T47D (cell line): ENCODE measurements at regions not wholly inside any gene's neighbourhood (a gene's known extent, or its start where the extent isn't known, plus 50 kb on each side); places are given as distances from the start of the nearest gene placed in this dataset.
"Not testable (repeated sequence)": the region's sequence is repeated elsewhere in the genome, so short reads cannot be mapped to it uniquely, and the experiment has no call there.

ENCODE experiments used
- DNase-seq, 2 experiments: peaks; one replicate each; pipeline versions ENCODE4 v3.0.0 to v3.0.0-alpha.2; 2011 to 2012; ENCODE audit warnings: low read depth in 1 of 2, low spot score in 1 of 2
- JUND ChIP-seq: IDR thresholded peaks from 2 replicates; pipeline ENCODE4 v1.6.1; 2012; ENCODE audit warnings: low read depth
- in situ Hi-C: cut with HindIII; loops from 2 replicates; pipeline ENCODE4 v1.10.0; 2016; ENCODE audit warnings: low sequenced_read_pairs, low pct_unique_long_range_greater_than_20kb

DNA sequence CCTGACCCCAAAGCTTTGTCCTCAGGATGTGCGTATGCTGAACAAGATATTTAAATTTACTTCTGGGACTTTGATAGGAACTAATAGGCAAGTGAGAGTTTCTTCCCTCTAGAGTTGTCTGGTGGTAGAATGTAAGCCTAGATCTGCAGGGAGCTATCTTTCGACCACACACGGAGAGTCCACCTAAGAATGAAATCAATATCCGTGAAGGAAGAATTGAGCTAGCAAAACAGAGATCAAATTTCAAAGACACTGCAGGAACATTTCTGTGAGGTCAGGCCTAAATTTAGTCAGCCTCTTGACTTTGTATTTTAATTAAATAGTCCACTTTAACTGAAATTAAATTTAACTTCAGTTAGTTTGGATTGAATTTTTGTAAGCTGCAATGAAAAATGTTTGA is 871.3 kb downstream of the RAB28 start:
- in situ Hi-C loops = no loop called here
- no peak for TF ChIP-seq JUND
- no peak for DNase-seq

DNA sequence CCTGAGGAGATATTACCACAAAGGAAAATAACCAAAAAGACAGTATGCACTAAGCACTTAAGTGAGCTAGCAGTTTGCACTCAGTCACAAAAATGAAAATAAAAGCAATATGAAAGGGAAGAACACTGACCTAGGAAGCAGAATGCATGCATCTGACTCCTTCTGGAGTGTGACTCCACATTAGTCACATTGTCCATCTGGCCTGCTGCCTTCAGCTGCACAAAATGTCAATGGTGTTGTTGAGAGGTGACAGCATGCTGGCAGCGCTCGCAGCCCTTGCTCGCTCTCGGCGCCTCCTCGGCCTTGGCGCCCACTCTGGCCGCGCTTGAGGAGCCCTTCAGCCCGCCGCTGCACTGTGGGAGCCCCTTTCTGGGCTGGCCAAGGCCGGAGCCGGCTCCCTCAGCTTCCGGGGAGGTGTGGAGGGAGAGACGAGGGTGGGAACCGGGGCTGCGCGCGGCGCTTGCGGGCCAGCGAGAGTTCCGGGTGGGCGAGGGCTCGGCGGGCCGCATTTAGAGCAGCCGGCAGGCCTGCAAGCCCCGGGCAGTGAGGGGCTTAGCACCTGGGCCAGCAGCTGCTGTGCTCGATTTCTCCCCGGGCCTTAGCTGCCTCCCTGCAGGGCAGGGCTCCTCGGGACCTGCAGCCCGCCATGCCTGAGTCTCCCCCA is 874.8 kb downstream of the RAB28 start:
- peak in 1 of 2 experiments; percentile 1 for DNase-seq
- in situ Hi-C loops = not testable (repeated sequence)

DNA sequence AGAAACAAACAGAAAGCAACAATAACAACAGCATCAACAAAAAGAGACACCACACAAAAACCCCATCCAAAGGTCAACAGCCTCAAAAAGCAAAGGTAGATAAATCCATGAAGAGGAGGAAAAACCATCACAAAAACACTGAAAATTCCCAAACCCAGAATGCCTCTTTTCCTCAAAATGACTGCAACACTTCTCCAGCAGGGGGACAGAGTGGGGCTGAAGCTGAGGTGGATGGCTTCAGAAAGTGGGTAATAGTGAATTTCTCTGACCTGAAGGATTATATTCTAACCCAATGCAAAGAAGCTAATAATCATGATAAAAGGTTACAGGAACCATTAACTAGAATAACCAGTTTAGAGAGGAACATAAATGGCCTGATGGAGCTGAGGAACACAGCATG is 888.2 kb downstream of the RAB28 start:
- TF ChIP-seq JUND = no peak
- no peak for DNase-seq
- in situ Hi-C loops = no loop called here

DNA sequence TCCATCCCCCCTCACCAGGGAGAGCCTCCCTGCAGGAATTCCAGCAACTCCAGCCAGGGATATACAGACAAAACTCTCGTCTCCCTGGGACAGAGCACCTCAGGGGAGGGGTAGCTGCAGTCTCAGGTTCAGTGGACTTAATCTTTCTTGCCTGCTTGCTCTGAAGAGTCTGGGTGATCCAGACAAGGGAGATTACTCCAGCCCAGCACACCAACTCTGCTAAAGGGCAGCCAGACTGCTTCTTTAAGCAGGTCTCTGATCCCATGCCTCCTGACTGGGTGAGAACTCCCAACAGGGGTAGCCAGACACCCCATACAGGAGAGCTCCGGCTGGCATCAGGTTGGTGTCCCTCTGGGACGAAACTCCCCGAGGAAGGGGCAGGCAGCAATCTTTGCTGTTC is 888.7 kb downstream of the RAB28 start:
- in situ Hi-C loops = no loop called here
- DNase-seq = no peak
- TF ChIP-seq JUND = no peak

DNA sequence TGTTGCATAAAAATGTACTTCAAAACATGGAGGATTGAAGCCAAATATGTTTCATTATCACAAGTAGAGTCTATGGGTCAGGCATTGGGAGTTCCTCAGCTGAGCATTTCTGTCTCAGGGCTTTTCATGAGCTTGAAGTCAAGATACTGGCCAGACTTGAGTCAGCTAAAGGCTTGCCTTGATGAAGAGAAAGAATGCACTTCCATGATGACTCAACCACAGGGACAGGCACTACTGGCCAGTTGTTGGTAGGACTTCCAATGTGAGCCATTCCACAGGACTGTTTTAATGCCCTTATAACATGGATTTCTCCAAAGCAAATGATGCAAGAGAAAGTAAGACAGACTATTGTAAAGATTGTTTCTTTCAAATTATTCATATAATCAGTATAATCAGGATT is 895.6 kb downstream of the RAB28 start:
- DNase-seq = no peak
- TF ChIP-seq JUND = no peak
- in situ Hi-C loops = no loop called here

DNA sequence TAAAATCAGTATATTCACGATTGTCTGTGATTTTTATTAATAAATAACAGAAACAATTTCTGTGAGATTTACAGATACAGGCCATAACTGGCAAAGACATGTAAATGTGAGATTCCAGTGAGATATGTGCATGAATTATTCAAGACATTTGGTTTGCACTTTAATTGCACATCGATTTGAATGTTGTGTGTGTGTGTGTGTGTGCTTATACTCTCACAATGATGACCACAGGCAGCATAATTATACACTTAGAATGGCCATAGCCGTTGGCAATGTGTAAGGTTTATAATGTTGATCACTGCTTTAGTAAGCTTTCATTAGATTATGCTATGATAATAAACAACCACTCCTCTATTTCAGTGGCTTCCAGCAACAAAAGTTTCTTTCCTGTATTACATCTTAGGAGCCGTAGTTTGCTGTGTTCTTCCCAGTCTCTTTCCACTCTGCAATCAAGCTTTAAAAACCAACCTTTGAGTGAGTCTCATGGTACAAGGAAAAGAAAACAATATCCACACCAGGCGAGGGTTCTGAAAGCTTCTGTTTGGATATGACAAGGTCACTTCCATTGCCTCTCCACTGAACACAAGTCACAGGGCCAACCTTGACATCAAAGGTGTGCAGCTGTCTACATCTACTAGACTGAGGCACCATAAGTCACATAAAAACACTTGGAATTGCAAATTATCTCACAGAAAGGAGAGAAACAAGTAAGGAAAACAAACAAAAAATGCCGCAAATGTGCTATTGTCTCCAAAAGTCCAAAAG is 897.7 kb downstream of the RAB28 start:
- TF ChIP-seq JUND = no peak
- in situ Hi-C loops = no loop called here
- no peak for DNase-seq

DNA sequence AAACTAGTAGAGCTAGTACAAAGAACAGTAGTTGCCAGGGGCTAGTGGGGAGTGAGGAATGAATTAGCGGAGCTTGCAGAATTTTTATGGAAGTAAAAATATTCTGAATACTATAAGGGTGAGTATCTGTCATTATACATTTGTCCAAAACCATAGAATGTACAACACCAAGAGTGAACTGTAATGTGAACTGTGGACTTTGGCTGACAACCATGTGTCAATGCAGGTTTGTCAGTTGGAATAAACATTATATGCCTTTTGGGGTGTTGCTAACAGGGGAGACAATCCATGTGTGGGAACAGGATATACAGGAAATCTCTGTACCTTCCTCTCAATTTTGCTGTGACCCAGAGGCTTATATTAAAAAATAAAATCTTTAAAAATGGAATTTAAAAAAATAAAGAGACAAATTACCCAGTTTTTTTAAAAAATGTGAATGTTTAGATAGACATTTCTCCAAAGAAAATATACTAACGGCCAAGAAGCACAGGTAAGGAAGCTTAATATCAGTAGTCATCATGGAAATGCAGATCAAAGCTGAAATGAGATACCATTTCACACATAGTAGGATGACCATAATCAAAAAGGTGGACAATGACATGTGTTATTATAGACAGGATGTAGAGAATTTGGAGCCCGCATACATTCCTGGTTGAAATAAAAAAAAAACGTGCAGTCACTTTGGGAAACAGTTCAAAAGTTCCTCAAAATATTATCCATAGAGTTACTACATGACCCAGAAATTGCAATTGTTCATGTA is 899.8 kb downstream of the RAB28 start:
- no peak for TF ChIP-seq JUND
- no peak for DNase-seq
- in situ Hi-C loops = no loop called here

DNA sequence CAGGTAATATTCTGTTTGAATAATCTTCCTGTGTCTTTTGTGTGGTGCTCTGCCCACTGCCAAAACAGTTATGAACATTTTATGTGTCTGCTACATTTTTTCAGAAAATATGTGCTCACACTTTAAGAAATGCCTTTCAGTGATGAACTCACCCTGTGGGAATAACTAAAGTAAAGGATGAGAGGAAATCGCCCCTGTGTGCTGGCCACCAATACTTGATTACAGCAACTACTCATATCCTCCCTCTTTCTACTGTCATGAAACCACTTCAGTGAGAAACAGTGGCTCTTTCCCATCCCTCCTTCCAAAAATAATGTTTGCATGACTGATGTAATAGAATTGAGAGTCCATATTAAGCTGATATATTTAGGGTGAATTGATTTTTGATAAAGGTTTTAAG is 900.9 kb downstream of the RAB28 start:
- in situ Hi-C loops = no loop called here
- TF ChIP-seq JUND = no peak
- DNase-seq = no peak

DNA sequence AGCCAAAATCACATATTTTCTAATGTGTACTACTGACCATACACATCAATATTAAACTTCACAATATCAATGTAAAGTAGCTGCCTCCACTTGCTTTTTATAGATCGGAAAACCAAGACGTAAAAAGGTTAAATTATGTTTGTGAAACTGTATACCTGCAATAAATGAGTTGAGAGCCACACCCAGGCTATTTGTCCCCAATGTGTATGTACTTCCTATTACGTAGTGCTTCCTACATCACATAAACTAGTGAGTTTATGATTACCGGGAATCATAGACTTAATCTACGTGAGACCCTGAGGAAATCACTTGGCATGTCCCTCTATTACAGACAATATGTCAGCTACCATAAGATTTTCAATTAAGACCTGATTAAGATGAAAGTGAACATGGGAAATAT is 903.4 kb downstream of the RAB28 start:
- in situ Hi-C loops = no loop called here
- no peak for TF ChIP-seq JUND

DNA sequence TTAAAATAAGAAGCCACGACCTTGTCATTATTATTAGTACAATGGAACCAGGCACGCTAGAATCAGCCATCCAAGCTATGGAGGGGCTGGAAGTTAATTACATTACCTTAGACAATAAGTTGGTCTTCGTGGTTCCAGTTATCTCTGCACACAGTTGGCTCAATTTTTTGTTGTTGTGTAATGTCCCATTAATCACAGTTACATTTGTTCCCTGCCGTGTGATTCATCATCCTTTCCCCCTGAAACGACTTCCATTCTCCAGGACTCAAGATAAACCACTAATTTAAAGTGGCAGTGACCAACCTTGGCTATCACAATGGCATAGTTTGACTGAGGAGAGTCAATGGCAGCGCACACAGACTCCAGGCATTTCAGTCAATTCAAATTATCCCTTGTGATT is 905.0 kb downstream of the RAB28 start:
- TF ChIP-seq JUND = no peak
- DNase-seq = no peak
- in situ Hi-C loops = no loop called here

More for the DNA sequence above, 903.4 kb downstream of the RAB28 start:
- DNase-seq = no peak

DNA sequence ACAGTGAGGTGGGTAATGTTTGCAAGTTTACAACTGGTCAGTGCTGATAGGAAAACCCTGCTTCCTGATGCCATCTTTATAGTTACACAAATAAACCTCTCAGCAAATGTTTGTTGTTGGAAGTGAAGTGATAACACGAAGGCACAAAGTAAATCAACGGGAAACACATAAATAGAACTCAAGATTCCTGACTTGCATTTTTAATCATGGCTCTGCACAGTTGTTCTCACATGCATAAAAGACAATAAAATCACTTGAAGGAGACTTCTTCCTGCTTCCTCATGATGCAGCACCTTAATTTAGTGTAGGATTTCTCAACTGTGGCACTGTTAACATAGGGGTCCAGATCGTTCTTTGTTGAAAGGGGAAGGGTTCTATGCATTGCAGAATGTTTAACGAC is 907.7 kb downstream of the RAB28 start:
- in situ Hi-C loops = no loop called here
- no peak for TF ChIP-seq JUND

DNA sequence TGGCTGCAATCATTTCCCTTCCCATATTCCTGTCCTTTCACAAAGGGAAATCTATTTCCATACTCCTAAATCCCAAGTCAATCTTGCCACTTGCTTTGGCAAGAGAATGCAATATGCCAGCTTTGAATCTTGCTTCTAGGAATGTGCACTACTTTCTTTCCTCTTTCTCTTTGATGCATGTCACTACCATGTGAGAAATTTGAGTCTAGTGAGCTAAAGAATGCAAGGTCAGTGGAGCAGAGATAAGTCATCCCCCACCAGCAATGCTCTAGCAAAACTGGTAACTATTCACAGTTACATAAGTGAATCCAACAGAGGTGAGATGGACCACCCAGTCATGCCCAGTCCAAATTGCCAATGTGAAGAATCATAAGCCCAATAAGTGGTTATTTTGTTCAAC is 910.4 kb downstream of the RAB28 start:
- no peak for DNase-seq
- no peak for TF ChIP-seq JUND
- in situ Hi-C loops = no loop called here

More for the DNA sequence above, 907.7 kb downstream of the RAB28 start:
- no peak for DNase-seq
